Dendritic cell treated with granulocyte-macrophage colony-stimulating factor and Interleukin-4, amounts not matched to agents 40 ng/mL and 50 ng/mL, for 4 days (primary cell): ENCODE measurements at regions not wholly inside any gene's neighbourhood (a gene's known extent, or its start where the extent isn't known, plus 50 kb on each side); places are given as distances from the start of the nearest gene placed in this dataset.
"Not testable (repeated sequence)": the region's sequence is repeated elsewhere in the genome, so short reads cannot be mapped to it uniquely, and the experiment has no call there.

Source experiments
- H3K27ac Mint-ChIP-seq: one replicate; pipeline ENCODE4 v1.8.0; 2022; ENCODE audit warnings: mild to moderate bottlenecking, mixed read lengths
- H3K27me3 Mint-ChIP-seq: one replicate; pipeline ENCODE4 v1.8.0; 2022; ENCODE audit warnings: mild to moderate bottlenecking, mixed read lengths
- H3K36me3 Mint-ChIP-seq: one replicate; pipeline ENCODE4 v1.8.0; 2022; ENCODE audit warnings: low read depth, mixed read lengths
- H3K4me1 Mint-ChIP-seq: one replicate; pipeline ENCODE4 v1.8.0; 2022; ENCODE audit warnings: low read depth, mixed read lengths
- H3K4me3 Mint-ChIP-seq: one replicate; pipeline ENCODE4 v1.8.0; 2022; ENCODE audit warnings: mild to moderate bottlenecking, moderate library complexity, mixed read lengths
- H3K9me3 Mint-ChIP-seq: one replicate; pipeline ENCODE4 v1.8.0; 2022; ENCODE audit warnings: mixed read lengths
- intact Hi-C: fragments of 100-400 bp; cut with micrococcal nuclease; formaldehyde crosslinking; loops from one replicate; pipeline ENCODE4 v1.15.0; 2022

- H3K4me3 Mint-ChIP-seq, H3K4me1 Mint-ChIP-seq, intact Hi-C loops, H3K36me3 Mint-ChIP-seq, H3K27ac Mint-ChIP-seq, H3K27me3 Mint-ChIP-seq, H3K9me3 Mint-ChIP-seq: not testable (repeated sequence)
Measured at GRCh38 chr18:15026041-15026440, 278.1 kb downstream of the ANKRD30B start.

GRCh38 chr18:15028037-15028436 is 280.1 kb downstream of the ANKRD30B start:
- H3K4me1 Mint-ChIP-seq, H3K27me3 Mint-ChIP-seq, H3K36me3 Mint-ChIP-seq, intact Hi-C loops, H3K27ac Mint-ChIP-seq, H3K9me3 Mint-ChIP-seq, H3K4me3 Mint-ChIP-seq: not testable (repeated sequence)

GRCh38 chr18:15060279-15060880 is 312.4 kb downstream of the ANKRD30B start:
- H3K27me3 Mint-ChIP-seq, intact Hi-C loops, H3K4me3 Mint-ChIP-seq, H3K4me1 Mint-ChIP-seq, H3K9me3 Mint-ChIP-seq, H3K36me3 Mint-ChIP-seq, H3K27ac Mint-ChIP-seq: not testable (repeated sequence)

GRCh38 chr18:15061289-15061896 is 313.4 kb downstream of the ANKRD30B start:
- H3K27me3 Mint-ChIP-seq, intact Hi-C loops, H3K27ac Mint-ChIP-seq, H3K36me3 Mint-ChIP-seq, H3K4me1 Mint-ChIP-seq, H3K4me3 Mint-ChIP-seq, H3K9me3 Mint-ChIP-seq: not testable (repeated sequence)

GRCh38 chr18:15066434-15066833 is 318.5 kb downstream of the ANKRD30B start:
- H3K4me1 Mint-ChIP-seq, H3K4me3 Mint-ChIP-seq, H3K27me3 Mint-ChIP-seq, intact Hi-C loops, H3K36me3 Mint-ChIP-seq, H3K9me3 Mint-ChIP-seq, H3K27ac Mint-ChIP-seq: not testable (repeated sequence)

GRCh38 chr18:15071311-15071710 is 323.3 kb downstream of the ANKRD30B start:
- H3K4me3 Mint-ChIP-seq, intact Hi-C loops, H3K27ac Mint-ChIP-seq, H3K9me3 Mint-ChIP-seq, H3K27me3 Mint-ChIP-seq, H3K36me3 Mint-ChIP-seq, H3K4me1 Mint-ChIP-seq: not testable (repeated sequence)
